GM18858 (cell line): ENCODE measurements at regions not wholly inside any gene's neighbourhood (a gene's known extent, or its start where the extent isn't known, plus 50 kb on each side); places are given as distances from the start of the nearest gene placed in this dataset.
"Not testable (repeated sequence)": the region's sequence is repeated elsewhere in the genome, so short reads cannot be mapped to it uniquely, and the experiment has no call there.

Experiments used
- ATAC-seq: cut with Tn5 transposase; IDR thresholded peaks from one replicate; pipeline ENCODE4 v1.9.1; 2021; ENCODE audit not compliant: unreplicated experiment

DNA sequence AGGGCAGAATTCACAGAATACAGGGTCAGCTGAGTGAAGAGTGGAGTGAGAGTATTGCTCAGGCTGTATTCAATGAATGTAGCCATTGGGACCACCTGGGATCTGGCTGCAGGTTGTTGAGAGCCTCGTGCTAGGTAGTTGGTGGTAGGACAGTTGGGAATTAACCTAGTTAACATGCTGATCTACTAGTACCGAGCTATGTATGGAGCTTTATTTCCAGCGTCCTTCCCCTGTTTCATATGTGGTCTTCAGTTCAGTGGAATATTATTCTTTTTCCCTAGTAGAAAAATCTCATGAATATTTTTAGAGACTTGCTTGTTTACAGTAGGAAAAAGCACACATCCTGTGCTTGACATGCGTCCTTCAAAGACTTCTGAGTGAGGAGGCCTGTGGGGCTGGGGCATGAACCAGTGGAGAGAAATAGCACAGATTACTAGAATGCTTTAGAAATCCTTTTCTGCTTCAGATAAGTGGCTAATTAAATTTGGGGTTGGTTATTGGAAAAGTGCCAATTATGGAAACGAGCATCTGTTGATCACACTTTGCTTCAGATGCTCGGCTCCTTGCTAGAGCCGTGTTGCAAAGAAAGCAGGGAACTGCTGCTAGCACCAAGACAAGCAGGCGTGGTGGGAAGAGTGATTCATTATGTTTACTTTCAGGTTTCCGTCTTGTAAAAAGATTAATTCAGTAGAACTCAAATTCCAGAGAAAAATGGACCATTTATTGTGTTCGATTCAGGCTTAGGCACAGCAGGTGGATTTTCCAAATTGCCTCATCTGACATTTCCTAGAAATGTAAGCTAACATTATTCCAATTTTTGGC, 53.6 kb downstream of the ARF6 start:
- no peak for ATAC-seq

DNA sequence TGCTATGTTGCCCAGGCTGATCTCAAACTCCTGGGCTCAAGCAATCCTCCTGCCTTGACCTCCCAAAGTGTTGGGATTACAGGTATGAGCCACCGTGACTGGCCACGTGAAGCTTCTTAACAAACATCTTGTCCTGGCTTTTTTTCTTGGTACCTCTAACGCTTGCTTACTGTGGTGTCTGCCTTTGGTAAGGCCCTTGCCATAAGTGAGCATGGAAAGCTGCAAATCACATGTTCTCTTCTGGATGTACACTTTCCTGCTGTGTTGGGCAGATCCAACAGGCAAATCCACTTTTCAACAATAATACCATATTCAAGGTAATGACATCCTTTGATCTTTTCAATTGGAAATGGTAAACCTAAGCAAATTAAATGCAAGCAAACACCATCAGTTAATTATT, 54.6 kb downstream of the ARF6 start:
- no peak for ATAC-seq

DNA sequence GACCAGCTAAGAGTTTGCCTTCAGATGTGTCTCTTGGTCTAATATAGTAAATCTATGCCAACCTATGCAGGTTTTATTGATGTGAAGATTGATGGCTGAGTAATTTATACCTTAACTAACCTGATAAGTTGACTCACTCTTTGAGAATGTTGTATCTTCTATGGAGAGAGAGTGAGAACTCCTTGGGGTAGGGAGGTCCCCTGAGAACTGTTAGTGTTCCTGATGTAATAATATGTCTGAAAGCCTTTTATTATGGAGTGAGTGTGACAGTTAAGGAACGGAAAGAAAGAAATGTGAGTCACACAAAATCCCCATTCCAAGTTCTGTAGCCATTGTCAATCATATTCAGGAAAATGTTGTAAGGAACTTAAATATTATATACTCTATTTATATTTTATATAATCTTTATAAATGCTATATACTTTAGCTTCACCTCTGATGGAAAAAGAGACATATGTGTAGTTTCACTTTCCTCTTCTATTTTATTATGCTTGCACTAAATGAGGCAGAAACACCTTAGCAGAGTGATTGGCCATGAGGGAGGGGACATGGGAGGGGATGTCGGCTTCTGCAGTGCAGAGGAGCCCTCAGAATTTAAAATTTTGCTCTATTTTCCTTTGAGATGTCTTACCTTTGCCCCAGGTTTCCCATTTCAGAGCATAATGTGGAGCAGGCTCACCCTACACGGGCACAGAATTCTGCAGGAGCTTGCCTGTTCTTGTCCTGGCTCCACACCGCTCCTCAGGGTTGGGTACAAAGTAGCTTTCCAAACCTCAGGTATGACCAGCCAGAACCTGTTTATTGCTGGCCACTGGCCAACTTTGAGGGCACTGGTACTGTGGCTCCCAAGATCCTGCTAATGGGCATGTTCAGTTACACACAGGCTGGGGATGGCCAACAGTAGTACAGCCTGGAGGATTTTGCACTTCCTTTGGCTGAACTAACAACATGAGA, 57.7 kb downstream of the ARF6 start:
- no peak for ATAC-seq

DNA sequence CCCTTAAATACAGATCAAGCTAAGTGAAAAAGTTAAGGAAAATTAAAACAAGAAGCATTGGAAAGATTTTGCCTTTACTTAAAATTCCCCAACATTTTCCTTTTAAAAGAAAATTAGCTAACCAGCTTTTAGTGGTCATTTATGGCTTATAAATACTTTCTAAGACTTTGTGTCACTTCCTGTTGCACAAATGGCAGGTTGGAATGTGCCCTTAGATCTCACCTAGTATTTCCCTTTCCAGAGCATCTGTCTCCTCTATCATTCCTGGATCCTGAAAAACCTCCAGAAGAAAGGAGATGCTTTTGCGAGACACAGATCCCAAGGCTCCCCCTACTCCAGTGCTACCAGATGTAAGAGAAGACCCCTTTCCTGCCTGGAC, 58.3 kb downstream of the ARF6 start:
- ATAC-seq = no peak

DNA sequence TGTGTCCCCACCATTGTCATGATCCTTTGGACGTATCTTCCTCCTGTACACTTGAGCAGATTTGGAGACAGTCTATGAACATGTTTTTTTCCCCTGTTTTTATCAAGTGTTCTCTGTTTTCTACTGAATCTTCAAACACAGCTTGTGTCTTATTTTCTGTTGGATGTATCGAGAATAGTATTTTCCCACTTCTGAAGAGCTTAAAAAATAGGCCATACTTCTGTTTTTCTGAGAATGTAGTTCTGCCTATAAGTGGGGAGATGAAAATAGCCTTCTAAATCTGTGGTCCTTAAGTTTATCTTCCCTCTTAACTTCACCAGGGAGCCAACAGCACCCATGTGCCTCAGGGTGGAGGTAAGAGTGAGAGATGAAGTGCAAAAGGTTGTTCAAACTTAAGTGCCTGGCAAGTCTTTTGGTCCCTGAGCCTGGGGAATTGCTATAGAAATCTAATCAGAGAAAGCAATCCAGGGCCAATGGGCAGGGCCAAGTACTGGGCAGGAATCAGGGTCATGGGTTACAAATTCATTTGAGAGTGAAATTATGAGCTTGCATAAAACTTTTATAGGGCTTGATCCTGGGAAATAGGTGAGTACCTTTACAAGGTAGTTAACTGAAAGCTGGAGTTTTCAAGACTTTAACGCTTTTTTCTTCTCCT, 58.9 kb downstream of the ARF6 start:
- ATAC-seq = no peak

DNA sequence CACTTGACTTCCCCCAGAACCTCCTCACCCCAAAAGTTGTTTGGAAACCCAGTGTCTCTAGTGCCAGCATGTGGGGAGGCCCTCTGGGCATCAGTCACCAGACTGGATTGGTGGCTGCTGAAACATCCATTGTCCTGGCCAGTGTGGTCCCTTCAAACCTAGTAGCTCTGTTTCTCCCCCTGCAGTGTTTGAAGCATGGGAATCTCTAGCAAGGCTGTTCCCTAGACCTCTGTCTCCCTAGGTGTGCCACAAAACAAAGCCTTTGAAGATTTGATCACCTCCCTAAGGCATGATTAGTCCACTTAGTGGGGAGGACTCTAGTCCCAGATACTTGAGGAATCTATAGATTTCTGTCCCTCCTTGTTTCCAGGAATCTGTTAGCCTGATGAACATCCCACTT, 60.3 kb downstream of the ARF6 start:
- ATAC-seq = no peak

DNA sequence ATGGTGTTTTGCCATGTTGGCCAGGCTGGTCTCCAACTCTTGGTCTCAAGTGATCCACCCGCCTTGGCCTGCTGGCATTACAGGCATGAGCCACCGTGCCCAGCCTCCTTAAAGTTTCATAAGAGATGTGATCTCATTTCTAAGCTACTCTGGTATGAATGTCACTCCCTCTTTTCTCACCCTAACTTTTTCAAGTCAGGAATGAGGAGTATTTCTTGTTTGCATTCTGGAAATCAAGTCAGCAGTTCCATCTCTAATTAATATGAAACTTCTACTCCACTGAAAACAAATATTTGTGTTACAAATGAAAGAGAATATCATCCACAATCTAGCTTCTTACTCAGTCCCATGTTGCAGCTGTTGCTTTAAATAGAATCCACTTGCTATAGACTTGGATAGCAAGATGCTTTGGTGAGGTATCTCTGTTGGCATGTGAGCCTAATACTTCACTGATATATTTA, 61.3 kb downstream of the ARF6 start:
- ATAC-seq = no peak

DNA sequence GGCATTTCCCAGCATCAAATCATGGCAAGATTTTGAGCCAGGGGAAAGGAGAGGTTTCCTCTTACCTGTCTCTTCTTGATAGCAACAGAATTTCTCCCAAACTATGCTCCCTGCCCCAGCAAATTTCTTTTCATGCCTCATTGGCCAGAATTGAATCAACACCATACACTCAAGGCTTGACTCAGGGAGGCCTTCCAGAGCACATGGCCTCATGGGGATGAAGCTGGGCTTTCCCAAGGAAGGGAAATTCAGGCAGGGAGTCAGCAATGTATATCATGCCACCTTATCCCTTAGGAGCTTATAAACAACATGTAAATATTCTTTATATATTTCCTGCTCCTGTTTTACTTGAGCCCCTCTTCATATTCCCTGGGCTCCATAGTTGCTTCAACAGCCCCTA, 62.1 kb downstream of the ARF6 start:
- no peak for ATAC-seq

DNA sequence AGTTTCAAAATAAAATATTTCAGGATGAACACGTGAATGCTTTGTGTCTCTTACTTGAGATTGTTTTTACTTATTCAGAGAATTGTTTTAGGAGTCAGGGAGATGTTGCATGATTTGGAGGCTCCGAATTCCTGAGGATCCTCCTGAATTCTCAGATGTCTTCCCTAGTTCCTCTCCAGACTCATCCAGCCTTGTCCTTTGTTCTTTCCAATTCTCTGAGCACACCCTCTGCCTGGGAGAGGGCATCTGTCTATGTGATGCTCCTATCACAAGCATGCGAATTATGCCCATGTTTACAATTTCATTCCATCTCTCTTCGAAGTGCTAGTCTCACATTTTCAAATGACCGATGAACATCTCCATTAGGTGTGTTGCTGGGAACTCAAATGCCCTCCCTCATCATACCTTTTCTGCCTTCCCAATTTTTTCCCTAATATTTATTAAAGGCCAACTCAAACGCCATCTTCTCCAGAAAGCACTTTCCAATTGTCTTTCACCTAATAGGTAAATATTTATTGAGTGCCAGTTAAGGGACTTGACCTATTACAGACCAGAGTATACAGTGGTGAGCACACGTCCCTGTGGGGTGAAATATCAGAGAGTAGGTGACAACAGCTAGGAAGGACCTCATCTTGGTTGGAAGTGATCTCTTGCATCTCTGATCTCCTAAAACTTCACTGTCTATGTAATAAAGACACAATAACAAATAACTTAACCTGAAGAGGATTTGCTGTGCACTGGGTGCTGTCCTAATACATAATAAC, 64.4 kb downstream of the ARF6 start:
- ATAC-seq = no peak

DNA sequence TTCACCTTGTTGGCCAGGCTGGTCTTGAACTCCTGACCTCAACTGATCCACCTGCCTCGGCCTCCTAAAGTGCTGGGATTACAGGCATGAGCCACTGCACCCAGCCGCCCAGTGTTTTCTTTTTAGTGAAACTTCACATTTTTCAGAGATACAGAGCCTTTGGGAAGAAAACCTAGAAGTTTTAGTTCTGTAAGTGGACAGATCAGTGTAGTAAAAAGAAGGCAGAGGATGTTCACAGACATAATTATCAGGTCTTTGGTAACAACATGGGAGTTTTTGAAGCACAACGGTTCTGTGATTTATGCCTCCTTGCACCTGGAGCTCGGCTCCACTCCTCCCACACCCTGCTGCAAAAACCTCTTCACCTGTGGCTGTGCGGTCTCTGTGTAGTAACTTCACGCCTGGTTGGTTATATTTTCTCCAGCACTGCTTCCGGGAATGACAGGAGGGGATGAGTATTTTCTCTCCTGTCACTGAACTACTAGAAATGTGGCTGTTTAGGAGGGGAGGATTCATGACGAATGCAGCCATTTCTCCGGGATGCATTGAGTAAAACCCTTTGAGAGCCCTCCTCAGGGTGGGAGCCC, 67.0 kb downstream of the ARF6 start:
- ATAC-seq = peak; percentile 44

DNA sequence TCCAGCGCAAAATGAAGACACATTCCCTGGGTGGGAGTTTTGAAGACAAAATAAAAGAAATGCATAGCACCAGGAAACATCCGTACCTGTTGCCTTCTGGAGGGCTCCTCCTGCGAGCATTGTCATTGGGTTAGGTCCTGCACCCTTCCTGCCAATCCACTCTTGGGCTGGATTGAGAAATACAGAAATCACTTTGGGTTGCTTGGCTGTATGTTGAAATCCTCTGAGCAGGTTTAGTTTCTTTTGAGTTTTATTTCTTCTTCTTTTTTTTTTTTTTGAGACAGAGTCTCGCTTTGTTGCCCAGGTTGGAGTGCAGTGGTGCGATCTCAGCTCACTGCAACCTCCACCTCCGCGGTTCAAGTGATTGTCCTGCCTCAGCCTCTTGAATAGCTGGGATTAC, 67.6 kb downstream of the ARF6 start:
- no peak for ATAC-seq

DNA sequence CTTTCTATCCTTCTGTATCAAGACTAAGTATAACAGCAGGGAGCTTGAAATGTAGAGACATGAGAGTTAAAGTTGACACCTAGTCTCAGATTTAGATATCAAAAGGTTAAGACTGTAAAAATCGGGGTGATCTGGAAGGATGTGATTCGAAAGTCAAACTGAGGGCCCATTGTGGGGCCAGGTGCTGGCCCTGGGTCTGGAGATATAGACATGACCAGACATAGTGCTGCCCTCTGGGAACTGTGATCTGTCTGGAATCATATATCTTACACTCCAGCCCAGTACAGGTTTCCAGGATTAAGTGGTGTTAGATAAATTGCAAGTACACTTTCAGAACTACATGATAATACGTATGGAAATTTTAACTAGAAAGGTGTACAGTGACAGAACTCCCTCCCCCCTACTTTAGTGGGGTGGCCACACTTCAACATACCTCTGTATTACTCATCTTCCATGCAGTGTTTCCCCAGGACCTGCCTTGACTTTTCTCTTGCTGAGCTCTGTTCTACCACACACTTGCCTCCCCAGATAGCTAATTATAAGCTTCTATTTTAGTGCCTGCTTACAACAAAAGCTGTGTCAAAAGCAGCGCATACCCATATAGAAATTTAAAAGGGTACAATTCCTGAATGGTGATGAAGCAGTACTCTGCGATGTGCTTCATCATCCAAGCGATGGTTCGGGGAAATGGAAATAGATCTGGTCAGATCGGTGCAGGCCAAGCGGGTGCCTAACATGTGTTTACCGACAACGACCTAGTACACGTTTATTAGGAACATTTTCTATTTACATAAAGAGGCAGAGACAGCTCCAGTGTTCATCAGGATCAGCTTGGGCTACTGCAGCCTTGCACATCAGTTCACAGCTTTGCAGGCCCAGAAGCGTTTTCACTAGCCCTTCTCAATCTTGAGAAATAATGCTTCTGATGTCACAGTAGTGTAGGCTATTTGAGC, 68.7 kb downstream of the ARF6 start:
- ATAC-seq = peak; percentile 50

DNA sequence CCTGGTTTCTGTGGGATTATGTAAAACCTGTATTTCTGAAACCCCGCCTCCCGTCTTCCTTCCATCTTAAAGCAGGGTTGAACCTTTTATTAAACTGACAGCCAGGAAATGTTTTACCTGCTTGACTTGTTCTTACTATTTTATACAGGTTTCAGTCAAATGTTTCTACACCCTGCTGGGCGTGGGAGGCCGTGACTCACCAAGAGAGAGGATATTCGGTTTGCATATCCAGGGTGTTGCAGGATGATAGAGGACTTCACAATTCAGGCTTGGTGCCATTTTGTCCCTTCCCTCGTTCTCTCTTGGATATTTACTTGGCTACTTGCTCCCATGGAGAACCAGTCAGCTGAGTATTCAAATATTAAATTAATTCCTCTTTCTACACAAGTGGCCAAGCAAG, 69.7 kb downstream of the ARF6 start:
- peak; percentile 38 for ATAC-seq

DNA sequence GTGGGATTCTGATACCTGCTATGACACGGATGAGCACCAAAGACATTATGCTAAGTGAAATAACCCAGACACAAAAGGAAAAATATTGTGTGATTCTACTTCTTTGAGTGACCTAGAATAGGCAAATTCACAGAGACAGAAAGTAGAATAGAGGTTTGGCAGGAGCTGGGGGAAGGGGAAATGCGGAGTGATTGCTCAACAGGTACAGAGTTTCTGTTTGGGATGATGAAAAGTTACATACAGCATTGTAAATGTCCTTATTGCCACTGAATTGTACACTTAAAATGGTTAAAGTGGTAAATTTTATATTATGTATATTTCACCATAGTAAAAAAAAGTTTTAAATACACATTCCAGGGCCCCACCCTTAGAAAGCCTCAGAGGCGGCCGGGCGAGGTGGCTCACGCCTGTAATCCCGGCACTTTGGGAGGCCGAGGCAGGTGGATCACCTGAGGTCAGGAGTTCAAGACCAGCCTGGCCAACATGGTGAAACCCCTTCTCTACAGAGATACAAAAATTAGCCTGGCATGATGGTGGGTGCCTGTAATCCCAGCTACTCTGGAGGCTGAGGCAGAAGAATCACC, 72.3 kb downstream of the ARF6 start:
- not testable (repeated sequence) for ATAC-seq

DNA sequence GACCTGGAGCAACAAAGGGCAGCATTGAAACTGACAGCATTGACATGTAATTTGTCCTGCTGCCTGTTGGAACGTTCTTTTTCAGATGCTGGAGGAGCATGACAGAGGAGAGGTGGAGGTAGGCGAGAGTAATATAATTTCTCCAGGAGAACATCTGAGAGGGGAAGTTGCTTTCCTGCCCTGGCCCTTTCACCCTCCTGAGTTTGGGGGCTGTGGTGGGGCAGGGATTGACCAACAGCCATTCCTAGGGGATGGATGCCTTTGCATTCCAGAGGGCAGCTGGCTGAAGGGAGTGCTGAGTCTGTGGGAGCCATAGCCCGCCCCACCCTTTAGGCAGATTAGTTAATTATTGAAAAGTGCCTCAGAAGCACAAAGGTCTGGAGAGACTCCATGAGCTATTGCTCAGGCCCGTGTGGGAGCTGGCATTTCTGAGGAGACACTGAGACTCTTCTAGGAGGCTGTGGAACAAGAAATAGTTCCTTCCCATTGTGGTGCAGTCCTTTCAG, 73.5 kb downstream of the ARF6 start:
- ATAC-seq = no peak

DNA sequence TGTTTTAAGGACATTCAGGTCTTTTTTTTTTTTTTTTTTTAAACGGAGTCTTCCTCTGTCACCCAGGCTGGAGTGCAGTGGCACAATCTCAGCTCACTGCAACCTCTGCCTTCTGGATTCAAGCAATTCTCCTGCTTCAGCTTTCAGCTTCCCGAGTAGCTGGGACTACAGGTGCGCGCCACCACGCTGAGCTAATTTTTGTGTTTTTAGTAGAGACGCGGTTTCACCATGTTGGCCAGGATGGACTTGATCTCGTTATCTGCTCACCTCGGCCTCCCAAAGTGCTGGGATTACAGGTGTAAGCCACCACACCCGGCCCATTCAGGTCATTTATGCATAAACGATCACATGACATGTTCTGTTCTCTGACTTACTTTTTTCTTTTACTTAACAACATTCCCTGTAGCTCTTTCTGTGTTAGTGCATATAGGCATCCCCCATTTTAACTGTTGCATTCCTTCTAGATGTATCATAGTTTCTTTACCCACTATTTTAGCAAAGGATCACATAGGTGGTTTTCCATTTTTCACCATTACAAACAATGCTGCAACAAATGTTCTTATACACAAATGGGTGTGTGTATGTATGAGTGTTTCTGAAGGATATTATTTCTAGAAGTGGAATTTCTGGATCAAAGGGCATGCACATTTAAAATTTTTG, 74.2 kb downstream of the ARF6 start:
- no peak for ATAC-seq

DNA sequence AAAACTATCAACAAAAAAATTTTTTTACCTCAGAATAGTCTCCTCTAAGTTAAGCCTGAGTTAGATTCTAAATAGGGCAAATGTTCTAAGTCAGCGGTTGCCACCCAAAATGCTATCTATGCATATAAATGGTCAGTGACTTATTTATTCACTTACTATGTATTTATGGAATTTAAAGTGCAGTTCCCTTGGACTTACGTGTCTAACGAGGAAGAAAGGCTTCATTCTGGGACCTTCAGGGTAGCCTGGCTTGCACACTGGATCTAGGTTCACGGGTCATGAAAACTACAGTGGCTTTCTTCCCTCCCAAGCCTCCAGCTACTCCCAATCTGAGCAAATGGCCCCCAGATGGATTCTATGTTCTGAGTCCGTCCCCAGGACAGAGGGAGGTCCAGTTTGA, 77.1 kb downstream of the ARF6 start:
- no peak for ATAC-seq

DNA sequence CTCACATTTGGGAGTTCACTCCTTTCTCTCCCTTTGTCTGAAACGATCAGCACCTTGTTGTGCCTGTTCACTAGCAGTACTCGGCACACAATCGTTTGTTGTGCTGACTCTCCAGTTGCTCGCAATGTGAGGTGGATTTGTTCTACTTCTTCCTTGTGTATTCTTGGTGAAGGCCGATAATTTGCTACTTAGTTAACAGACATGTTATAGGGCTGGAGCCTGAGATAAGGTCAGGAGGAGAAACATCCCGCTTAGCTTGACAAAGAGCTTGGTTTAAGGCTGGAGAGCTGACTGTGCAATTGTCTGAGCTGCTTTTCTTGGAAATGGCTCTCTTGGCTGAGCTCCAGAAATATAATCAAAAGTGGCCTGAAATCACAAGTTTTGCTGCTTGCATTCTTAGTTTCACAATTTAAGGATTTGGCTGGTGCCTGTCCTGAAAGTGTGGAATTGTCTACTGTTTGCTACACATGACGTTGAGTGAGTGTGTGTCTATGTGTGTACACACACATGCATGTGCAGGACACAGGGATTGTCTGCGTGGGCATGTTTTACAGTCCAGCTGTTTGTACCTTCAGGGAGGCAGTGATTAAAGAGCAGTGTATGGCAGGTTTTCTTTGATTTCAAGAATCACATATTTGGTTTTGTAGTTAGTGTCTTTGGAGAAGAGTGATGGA, 77.7 kb downstream of the ARF6 start:
- ATAC-seq = peak; percentile 13
